Activated CD4-positive, CD25-positive, alpha-beta regulatory T cell treated with anti-CD3 and anti-CD28 coated beads, Interleukin-2, amount 50 U/mL, for 24 hours (primary cell): ENCODE measurements at regions not wholly inside any gene's neighbourhood (a gene's known extent, or its start where the extent isn't known, plus 50 kb on each side); places are given as distances from the start of the nearest gene placed in this dataset.

Experiments used
- ATAC-seq, 2 donors: fragments of 150-1000 bp; cut with Tn5 transposase; one replicate each; pipeline ENCODE4 v1.10.0; 2021; ENCODE audit warnings: mild to moderate bottlenecking in 1 of 2, moderate library complexity in 1 of 2

GRCh38 chr10:25661632-25662031, 272.4 kb upstream of the MYO3A start:
- ATAC-seq, result no peak

- no peak for ATAC-seq
Measured at GRCh38 chr10:25666276-25666675, 267.8 kb upstream of the MYO3A start.

GRCh38 chr10:25675204-25675603, 258.8 kb upstream of the MYO3A start:
- ATAC-seq, result no peak

GRCh38 chr10:25675615-25676014, 258.4 kb upstream of the MYO3A start:
- ATAC-seq, result no peak

GRCh38 chr10:25678220-25678619, 255.8 kb upstream of the MYO3A start:
- ATAC-seq, result no peak

- ATAC-seq, result no peak
Measured at GRCh38 chr10:25678666-25679065, 255.4 kb upstream of the MYO3A start.

- no peak for ATAC-seq
Measured at GRCh38 chr10:25682203-25682851, 251.7 kb upstream of the MYO3A start.

- ATAC-seq, result no peak
Measured at GRCh38 chr10:25683344-25683743, 250.7 kb upstream of the MYO3A start.

GRCh38 chr10:25687521-25687920, 246.5 kb upstream of the MYO3A start:
- ATAC-seq, result no peak

GRCh38 chr10:25689346-25690100, 244.5 kb upstream of the MYO3A start:
- no peak for ATAC-seq

GRCh38 chr10:25692761-25693160, 241.3 kb upstream of the MYO3A start:
- ATAC-seq, result no peak

GRCh38 chr10:25694206-25694933, 239.7 kb upstream of the MYO3A start:
- no peak for ATAC-seq

- ATAC-seq, result no peak
Measured at GRCh38 chr10:25694971-25695370, 239.1 kb upstream of the MYO3A start.

GRCh38 chr10:25695586-25695985, 238.4 kb upstream of the MYO3A start:
- ATAC-seq, result no peak

GRCh38 chr10:25696013-25696708, 237.9 kb upstream of the MYO3A start:
- no peak for ATAC-seq

GRCh38 chr10:25697412-25697811, 236.6 kb upstream of the MYO3A start:
- ATAC-seq, result no peak

- ATAC-seq, result no peak
Measured at GRCh38 chr10:25698638-25699037, 235.4 kb upstream of the MYO3A start.

GRCh38 chr10:25699631-25700030, 234.4 kb upstream of the MYO3A start:
- peak in 1 of 2 donors; percentile 20 for ATAC-seq

- ATAC-seq, result no peak
Measured at GRCh38 chr10:25701652-25702051, 232.4 kb upstream of the MYO3A start.

- ATAC-seq, result no peak
Measured at GRCh38 chr10:25704622-25705021, 229.4 kb upstream of the MYO3A start.

- no peak for ATAC-seq
Measured at GRCh38 chr10:25707572-25707971, 226.5 kb upstream of the MYO3A start.

- ATAC-seq, result no peak
Measured at GRCh38 chr10:25707976-25708671, 225.9 kb upstream of the MYO3A start.

- ATAC-seq, result no peak
Measured at GRCh38 chr10:25713894-25714240, 220.2 kb upstream of the MYO3A start.
